WERI-Rb-1 (cell line): ENCODE measurements at regions not wholly inside any gene's neighbourhood (a gene's known extent, or its start where the extent isn't known, plus 50 kb on each side); places are given as distances from the start of the nearest gene placed in this dataset.

Source experiments
- DNase-seq: peaks from one replicate; pipeline ENCODE4 v3.0.0-alpha.2; 2020
- H3K27ac ChIP-seq: fragments of 250-450 bp; sonication (Bioruptor Pico); 2 replicates; pipeline ENCODE4 v1.5.1; 2020; ENCODE audit warnings: mild to moderate bottlenecking, moderate library complexity
- H3K27me3 ChIP-seq: fragments of 250-450 bp; sonication (Bioruptor Pico); 2 replicates; pipeline ENCODE4 v1.5.1; 2021; ENCODE audit warnings: mild to moderate bottlenecking, low read depth, moderate library complexity; ENCODE audit not compliant: insufficient read depth, severe bottlenecking
- H3K36me3 ChIP-seq: fragments of 250-450 bp; sonication (Bioruptor Pico); 2 replicates; pipeline ENCODE4 v1.5.1; 2020; ENCODE audit warnings: mild to moderate bottlenecking, moderate library complexity
- H3K4me3 ChIP-seq: 2 replicates; pipeline ENCODE4 v1.5.1; 2011; ENCODE audit warnings: low read depth, mild to moderate bottlenecking, control low read depth, low read length
- H3K9me3 ChIP-seq: fragments of 250-450 bp; sonication (Bioruptor Pico); 2 replicates; pipeline ENCODE4 v1.5.1; 2021; ENCODE audit warnings: mild to moderate bottlenecking, moderate library complexity; ENCODE audit not compliant: severe bottlenecking
- TF ChIP-seq, protein P1 (sequence below): IDR thresholded peaks from 2 replicates; pipeline ENCODE4 v1.5.1; 2011; ENCODE audit warnings: low read depth, mild to moderate bottlenecking, control low read depth, inconsistent platforms, low read length

DNA sequence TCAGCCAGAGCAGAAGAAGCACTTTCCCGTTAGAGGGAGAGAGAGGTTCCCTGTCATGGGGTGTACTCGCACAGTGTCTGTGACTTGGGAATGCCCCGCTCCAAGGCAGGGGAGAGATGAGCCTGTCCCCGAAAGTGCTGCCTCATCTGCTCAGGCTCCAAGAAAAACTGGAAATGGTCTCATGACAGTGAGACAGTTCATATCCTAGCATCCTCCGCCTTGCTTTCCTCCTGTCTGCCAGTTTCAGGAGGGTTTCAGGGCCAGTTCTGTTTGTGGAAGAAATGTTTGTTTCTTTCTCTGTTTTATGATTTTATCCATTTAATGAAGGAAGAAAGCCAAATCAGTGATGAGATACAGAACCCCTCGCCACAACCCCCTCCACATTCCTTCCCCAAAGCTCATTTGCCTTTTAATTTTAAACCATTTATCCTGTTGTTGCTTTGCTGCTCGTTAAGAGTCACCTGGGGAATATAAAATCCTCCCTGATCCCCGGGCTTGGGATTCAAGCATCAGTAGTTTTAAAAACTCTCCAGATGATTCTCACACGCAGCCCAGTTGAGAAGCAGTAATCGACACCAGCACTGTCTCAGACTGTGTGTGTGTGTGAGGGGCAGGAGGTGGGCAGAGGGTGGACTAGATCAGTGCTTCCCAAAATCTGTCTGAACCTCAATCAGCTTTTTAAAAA is 144.6 kb upstream of the UBL3 start:
- no peaks in the 10 kb centered on the region for H3K36me3 ChIP-seq
- TF ChIP-seq, protein P1, sequence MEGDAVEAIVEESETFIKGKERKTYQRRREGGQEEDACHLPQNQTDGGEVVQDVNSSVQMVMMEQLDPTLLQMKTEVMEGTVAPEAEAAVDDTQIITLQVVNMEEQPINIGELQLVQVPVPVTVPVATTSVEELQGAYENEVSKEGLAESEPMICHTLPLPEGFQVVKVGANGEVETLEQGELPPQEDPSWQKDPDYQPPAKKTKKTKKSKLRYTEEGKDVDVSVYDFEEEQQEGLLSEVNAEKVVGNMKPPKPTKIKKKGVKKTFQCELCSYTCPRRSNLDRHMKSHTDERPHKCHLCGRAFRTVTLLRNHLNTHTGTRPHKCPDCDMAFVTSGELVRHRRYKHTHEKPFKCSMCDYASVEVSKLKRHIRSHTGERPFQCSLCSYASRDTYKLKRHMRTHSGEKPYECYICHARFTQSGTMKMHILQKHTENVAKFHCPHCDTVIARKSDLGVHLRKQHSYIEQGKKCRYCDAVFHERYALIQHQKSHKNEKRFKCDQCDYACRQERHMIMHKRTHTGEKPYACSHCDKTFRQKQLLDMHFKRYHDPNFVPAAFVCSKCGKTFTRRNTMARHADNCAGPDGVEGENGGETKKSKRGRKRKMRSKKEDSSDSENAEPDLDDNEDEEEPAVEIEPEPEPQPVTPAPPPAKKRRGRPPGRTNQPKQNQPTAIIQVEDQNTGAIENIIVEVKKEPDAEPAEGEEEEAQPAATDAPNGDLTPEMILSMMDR = no peak
- no peak overlapping the region for H3K4me3 ChIP-seq
- H3K27me3 ChIP-seq = no peaks in the 10 kb centered on the region
- H3K27ac ChIP-seq = no peak overlapping the region
- no peak for DNase-seq
- no peaks in the 10 kb centered on the region for H3K9me3 ChIP-seq

DNA sequence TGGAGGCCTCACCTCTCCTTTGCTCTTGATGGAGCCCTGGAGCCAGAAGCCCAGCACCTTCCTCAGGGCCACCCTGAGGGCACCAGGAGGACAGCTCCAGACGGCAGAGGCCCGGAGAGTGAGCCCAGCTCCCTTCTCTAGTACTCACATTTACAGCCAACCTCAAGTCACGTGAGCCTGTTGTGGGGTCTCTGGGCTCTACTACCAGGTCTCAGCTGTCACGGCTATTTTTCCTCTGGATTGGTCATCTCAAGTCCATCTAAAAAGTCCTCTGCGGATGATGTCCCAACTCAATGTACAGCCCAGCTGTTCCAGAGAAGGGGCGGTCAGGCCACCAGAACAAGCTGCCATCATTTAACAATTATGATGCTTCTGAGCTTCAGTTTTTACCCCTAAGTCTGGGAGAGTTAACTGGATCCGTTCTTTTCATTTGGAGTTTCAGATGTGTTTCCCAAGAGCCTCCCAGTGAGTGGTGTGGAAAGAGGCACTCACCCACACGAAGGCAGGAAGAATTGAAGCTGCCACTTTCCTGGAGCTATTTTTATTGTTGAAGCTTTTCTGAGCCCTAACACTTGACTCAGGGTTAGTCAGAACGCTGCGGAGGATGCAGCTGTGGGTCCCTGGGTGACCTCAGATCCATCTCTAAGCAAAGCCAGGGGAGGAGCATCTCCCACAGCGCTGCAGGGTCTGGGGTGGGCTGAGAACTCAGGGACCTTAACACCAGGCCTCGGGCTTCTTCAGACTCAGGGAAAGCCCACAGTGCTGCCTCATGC is 143.5 kb upstream of the UBL3 start:
- Histone ChIP-seq H3K27ac (no peak overlapping the region), H3K36me3 (no peaks in the 10 kb centered on the region), H3K4me3 (no peak overlapping the region), H3K27me3 (no peaks in the 10 kb centered on the region), H3K9me3 (no peaks in the 10 kb centered on the region)
- TF ChIP-seq, protein P1 = no peak
- DNase-seq = no peak

DNA sequence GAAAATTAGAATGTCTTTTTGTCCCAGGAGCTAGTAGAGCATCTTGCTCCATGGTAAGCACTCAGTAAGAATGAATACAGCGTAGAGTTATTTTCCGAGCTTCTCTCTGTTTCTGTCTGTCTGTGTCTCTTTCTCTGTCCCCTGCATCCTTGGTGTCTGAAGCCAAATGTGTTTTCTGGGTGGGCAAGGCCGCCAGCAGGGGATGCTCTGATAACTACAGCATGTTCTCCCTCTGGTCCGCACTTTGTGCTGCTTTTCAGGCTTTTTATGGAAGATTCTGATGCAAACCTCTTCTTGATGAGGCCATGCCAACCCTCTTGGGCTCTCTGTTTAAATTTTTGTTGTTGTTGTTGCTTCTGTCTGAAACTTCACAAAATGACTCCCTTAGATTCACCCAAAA is 142.8 kb upstream of the UBL3 start:
- TF ChIP-seq, protein P1 = 0 out of 2 replicates have a peak, but pooled peaks have one; percentile 20
- H3K9me3 ChIP-seq = no peaks in the 10 kb centered on the region
- no peak overlapping the region for H3K4me3 ChIP-seq
- DNase-seq = no peak
- H3K27me3 ChIP-seq = no peaks in the 10 kb centered on the region
- H3K27ac ChIP-seq = no peak overlapping the region
- H3K36me3 ChIP-seq = no peaks in the 10 kb centered on the region

DNA sequence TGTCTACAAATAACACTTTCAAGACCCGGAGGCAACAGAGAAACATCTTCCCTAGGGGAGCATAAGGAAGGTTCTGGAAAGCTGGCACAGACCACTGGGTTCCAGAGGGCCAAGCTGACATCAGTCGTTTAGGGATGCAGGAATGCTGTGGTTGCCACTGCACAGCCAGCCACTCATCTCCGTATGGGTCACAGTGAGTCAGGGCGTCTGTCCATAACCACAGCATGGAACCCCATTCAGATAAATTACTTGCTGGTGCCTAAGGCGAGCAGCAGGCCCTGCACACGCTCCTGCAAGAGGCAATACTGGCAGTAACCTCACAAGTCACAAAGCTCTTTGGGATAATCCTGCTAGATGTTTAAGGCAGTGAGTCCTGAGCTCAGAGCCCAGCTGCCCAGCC is 140.9 kb upstream of the UBL3 start:
- H3K4me3 ChIP-seq = no peak overlapping the region
- H3K9me3 ChIP-seq = no peaks in the 10 kb centered on the region
- TF ChIP-seq, protein P1 = no peak
- H3K27me3 ChIP-seq = no peaks in the 10 kb centered on the region
- no peaks in the 10 kb centered on the region for H3K36me3 ChIP-seq
- peak; percentile 54 for DNase-seq
- H3K27ac ChIP-seq = no peak overlapping the region

DNA sequence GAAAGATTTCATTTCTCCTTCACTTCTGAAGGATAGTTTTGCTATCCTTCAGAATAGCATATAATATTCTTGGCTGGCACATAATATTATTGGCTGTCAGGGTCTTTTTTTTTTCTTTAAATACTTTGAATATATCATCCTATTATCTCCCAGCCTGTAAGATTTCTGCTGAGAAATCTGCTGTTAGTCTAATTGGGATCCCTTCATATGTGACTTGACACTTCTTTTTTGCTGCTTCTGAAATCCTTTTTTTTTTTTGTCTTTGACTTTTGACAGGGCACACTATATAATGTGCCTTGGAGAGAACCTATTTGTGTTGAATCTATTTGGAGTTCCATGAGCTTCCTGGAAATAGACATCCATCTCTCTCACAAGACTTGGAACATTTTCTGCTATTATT is 136.9 kb upstream of the UBL3 start:
- Histone ChIP-seq H3K27ac (no peak overlapping the region), H3K4me3 (no peak overlapping the region), H3K36me3 (no peaks in the 10 kb centered on the region), H3K9me3 (no peaks in the 10 kb centered on the region), H3K27me3 (no peaks in the 10 kb centered on the region)
- DNase-seq = no peak
- TF ChIP-seq, protein P1 = no peak

DNA sequence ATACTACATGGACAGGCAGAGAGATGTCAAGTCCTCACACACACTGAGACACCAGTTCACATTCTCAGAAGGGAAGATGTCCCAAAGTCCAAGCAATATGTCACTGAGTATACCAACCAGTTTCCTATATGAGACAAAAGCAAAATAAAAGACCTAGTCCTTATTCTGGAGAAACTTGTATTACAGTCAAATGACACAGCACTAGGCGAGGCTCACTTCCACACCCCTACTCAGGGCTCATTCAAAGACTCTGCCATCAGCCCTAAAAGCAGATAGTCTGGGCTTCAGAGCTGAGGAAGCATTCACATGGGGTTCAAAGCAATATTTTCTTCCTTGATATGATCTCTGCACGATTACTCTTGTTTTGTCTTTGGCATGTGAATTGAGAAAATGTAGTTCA is 129.9 kb upstream of the UBL3 start:
- H3K9me3 ChIP-seq = no peaks in the 10 kb centered on the region
- TF ChIP-seq, protein P1 = no peak

More for the DNA sequence above, 129.9 kb upstream of the UBL3 start:
- H3K36me3 ChIP-seq = no peaks in the 10 kb centered on the region
- H3K4me3 ChIP-seq = no peak overlapping the region
- no peak for DNase-seq
- H3K27ac ChIP-seq = no peak overlapping the region
- no peaks in the 10 kb centered on the region for H3K27me3 ChIP-seq
